Sciatic nerve (tissue), 2 donors: ENCODE measurements at regions not wholly inside any gene's neighbourhood (a gene's known extent, or its start where the extent isn't known, plus 50 kb on each side); places are given as distances from the start of the nearest gene placed in this dataset.

Source experiments
- ATAC-seq: fragments of 200-7000 bp; cut with Tn5 transposase; one replicate; pipeline ENCODE4 v1.9.1; 2020; ENCODE audit warnings: mild to moderate bottlenecking, moderate library complexity
- DNase-seq: peaks from one replicate; pipeline ENCODE4 v3.0.0-alpha.2; 2020; ENCODE audit warnings: low spot score
- intact Hi-C: fragments of 100-400 bp; cut with DNase I; formaldehyde crosslinking; loops from one replicate; pipeline ENCODE4 v1.14.2; 2022
- donor health status: DM: no; HTN: no; CAD: no.
- donor health status: DM: no; HTN: no; CAD: no.

- DNase-seq (no peak), ATAC-seq (no peak)
- intact Hi-C loops, result no loop called here
These were observed 614.6 kb upstream of the NXPH2 start for GRCh38 chr2:139394801-139395200.

- intact Hi-C loops, result no loop called here
- DNase-seq (no peak), ATAC-seq (no peak)
These were observed 609.2 kb upstream of the NXPH2 start for GRCh38 chr2:139389391-139389790.

- intact Hi-C loops, result no loop called here
- ATAC-seq, result no peak
These were observed 606.2 kb upstream of the NXPH2 start for GRCh38 chr2:139386401-139386800.

GRCh38 chr2:139383532-139383931 is 603.3 kb upstream of the NXPH2 start:
- ATAC-seq, result no peak
- no peak for DNase-seq
- intact Hi-C loops, result no loop called here

More at GRCh38 chr2:139386401-139386800, 606.2 kb upstream of the NXPH2 start:
- DNase-seq, result no peak

- ATAC-seq (no peak), DNase-seq (no peak)
- intact Hi-C loops, result no loop called here
These were observed 599.9 kb upstream of the NXPH2 start for GRCh38 chr2:139380051-139380450.

- intact Hi-C loops, result no loop called here
These were observed 598.2 kb upstream of the NXPH2 start for GRCh38 chr2:139378373-139378772.

GRCh38 chr2:139374296-139374850 is 594.2 kb upstream of the NXPH2 start:
- ATAC-seq (no peak), DNase-seq (no peak)
- intact Hi-C loops, result no loop called here

More at GRCh38 chr2:139378373-139378772, 598.2 kb upstream of the NXPH2 start:
- no peak for ATAC-seq
- no peak for DNase-seq

- no peak for DNase-seq
- intact Hi-C loops, result no loop called here
- ATAC-seq, result no peak
These were observed 589.5 kb upstream of the NXPH2 start for GRCh38 chr2:139369423-139370409.

- intact Hi-C loops, result no loop called here
- ATAC-seq (no peak), DNase-seq (no peak)
These were observed 587.2 kb upstream of the NXPH2 start for GRCh38 chr2:139367416-139367815.

- ATAC-seq (no peak), DNase-seq (no peak)
- intact Hi-C loops, result no loop called here
These were observed 586.5 kb upstream of the NXPH2 start for GRCh38 chr2:139366681-139367080.

GRCh38 chr2:139365189-139365588 is 585.0 kb upstream of the NXPH2 start:
- DNase-seq (no peak), ATAC-seq (no peak)
- intact Hi-C loops, result no loop called here

GRCh38 chr2:139360654-139361053 is 580.5 kb upstream of the NXPH2 start:
- intact Hi-C loops, result no loop called here
- no peak for DNase-seq

GRCh38 chr2:139359818-139360217 is 579.6 kb upstream of the NXPH2 start:
- intact Hi-C loops, result no loop called here
- DNase-seq (no peak), ATAC-seq (no peak)

More at GRCh38 chr2:139360654-139361053, 580.5 kb upstream of the NXPH2 start:
- no peak for ATAC-seq

- no peak for ATAC-seq
- intact Hi-C loops, result no loop called here
- DNase-seq, result no peak
These were observed 577.8 kb upstream of the NXPH2 start for GRCh38 chr2:139357972-139358371.

- intact Hi-C loops, result no loop called here
- ATAC-seq, result no peak
- no peak for DNase-seq
These were observed 574.3 kb upstream of the NXPH2 start for GRCh38 chr2:139354518-139354917.

GRCh38 chr2:139353874-139354273 is 573.7 kb upstream of the NXPH2 start:
- intact Hi-C loops, result no loop called here
- ATAC-seq, result no peak
- DNase-seq, result no peak

GRCh38 chr2:139317259-139317658 is 537.1 kb upstream of the NXPH2 start:
- intact Hi-C loops, result no loop called here
- ATAC-seq (no peak), DNase-seq (no peak)

GRCh38 chr2:139314059-139314458 is 533.9 kb upstream of the NXPH2 start:
- DNase-seq, result no peak
- ATAC-seq, result no peak
- intact Hi-C loops, result no loop called here

GRCh38 chr2:139296672-139297209 is 516.6 kb upstream of the NXPH2 start:
- no peak for DNase-seq
- intact Hi-C loops, result no loop called here
- ATAC-seq, result no peak

- DNase-seq (no peak), ATAC-seq (no peak)
- intact Hi-C loops, result no loop called here
These were observed 513.9 kb upstream of the NXPH2 start for GRCh38 chr2:139293992-139294548.
